DND-41 (cell line): ENCODE measurements at regions not wholly inside any gene's neighbourhood (a gene's known extent, or its start where the extent isn't known, plus 50 kb on each side); places are given as distances from the start of the nearest gene placed in this dataset.

Experiments used
- ATAC-seq: fragments of 200-7000 bp; cut with Tn5 transposase; 3 replicates; pipeline ENCODE4 v1.9.1; 2021; ENCODE audit warnings: low read depth; ENCODE audit not compliant: insufficient read depth
- DNase-seq: peaks from one replicate; pipeline ENCODE4 v3.0.0-alpha.2; 2020
- H2AFZ ChIP-seq: 2 replicates; pipeline ENCODE4 v1.6.0; 2012; ENCODE audit warnings: low read depth, low read length
- H3K27ac ChIP-seq: 2 replicates; pipeline ENCODE4 v1.5.1; 2012; ENCODE audit warnings: low read length, inconsistent platforms
- H3K27me3 ChIP-seq: fragments of 200-600 bp; sonication (generic); 2 replicates; pipeline ENCODE4 v1.6.0; 2012; ENCODE audit warnings: low read length, mild to moderate bottlenecking, inconsistent platforms; ENCODE audit not compliant: insufficient read depth, poor library complexity
- H3K36me3 ChIP-seq: 2 replicates; pipeline ENCODE4 v1.5.1; 2012; ENCODE audit warnings: low read length, inconsistent platforms; ENCODE audit not compliant: insufficient read depth
- H3K4me1 ChIP-seq: 2 replicates; pipeline ENCODE4 v1.5.1; 2012; ENCODE audit warnings: mild to moderate bottlenecking, low read length; ENCODE audit not compliant: insufficient read depth
- H3K4me2 ChIP-seq: 2 replicates; pipeline ENCODE4 v1.6.0; 2012; ENCODE audit warnings: mild to moderate bottlenecking, moderate library complexity, low read length, inconsistent platforms; ENCODE audit not compliant: insufficient read depth
- H3K4me3 ChIP-seq, 2 experiments: fragments of 200-600 bp in 1 of 2; shearing (Covaris generic) in 1 of 2; 2 replicates each; pipeline ENCODE4 v1.5.1; 2012 to 2016; ENCODE audit warnings: inconsistent platforms in 2 of 2, low read length in 2 of 2, mild to moderate bottlenecking in 2 of 2, low read depth in 1 of 2, moderate library complexity in 1 of 2
- H3K79me2 ChIP-seq: 2 replicates; pipeline ENCODE4 v1.6.0; 2012; ENCODE audit warnings: low read length, inconsistent platforms; ENCODE audit not compliant: insufficient read depth
- H3K9ac ChIP-seq: 2 replicates; pipeline ENCODE4 v1.6.0; 2012; ENCODE audit warnings: low read depth, mild to moderate bottlenecking, inconsistent platforms, low read length, moderate library complexity
- H3K9me3 ChIP-seq: 2 replicates; pipeline ENCODE4 v1.5.1; 2012; ENCODE audit warnings: low read length, moderate library complexity, mild to moderate bottlenecking, inconsistent platforms; ENCODE audit not compliant: insufficient read depth, severe bottlenecking
- H4K20me1 ChIP-seq: 2 replicates; pipeline ENCODE4 v1.6.0; 2012; ENCODE audit warnings: low read length; ENCODE audit not compliant: insufficient read depth
- EZH2 ChIP-seq: IDR thresholded peaks from 3 replicates; pipeline ENCODE4 v1.6.1; 2012; ENCODE audit warnings: borderline replicate concordance, low read depth, mild to moderate bottlenecking, moderate library complexity, low read length, inconsistent platforms; ENCODE audit not compliant: severe bottlenecking
- TF ChIP-seq, protein P1 (sequence below): IDR thresholded peaks from 2 replicates; pipeline ENCODE4 v1.5.1; 2012; ENCODE audit warnings: borderline replicate concordance, low read length, moderate library complexity, mild to moderate bottlenecking; ENCODE audit not compliant: poor library complexity, severe bottlenecking; ENCODE audit errors: extremely low read depth

DNA sequence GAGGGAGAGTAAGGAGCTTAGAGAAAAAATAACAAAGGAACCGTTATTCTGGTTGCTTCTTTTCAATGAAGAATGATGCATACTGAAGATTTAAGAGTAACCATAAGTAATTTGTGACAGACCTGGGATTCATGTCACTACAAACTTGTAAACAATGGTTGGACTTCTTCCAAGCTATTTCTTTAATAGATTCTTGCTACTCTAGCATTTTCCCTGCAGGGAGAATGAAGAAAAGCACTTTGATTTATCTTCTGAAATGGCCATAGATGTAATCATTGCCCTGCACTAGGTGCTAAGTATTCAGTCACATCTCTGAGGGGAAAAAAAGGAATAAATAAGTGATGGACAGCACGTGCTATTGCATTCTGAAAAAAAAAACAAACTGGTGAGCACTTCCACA lies 606.6 kb upstream of the LRRN3 start:
- H3K4me1 ChIP-seq = no peaks in the 10 kb centered on the region
- no peaks in the 10 kb centered on the region for H4K20me1 ChIP-seq
- peaks cover 20% of the 10 kb centered on the region for H3K79me2 ChIP-seq
- no peak overlapping the region for H3K4me2 ChIP-seq
- no peaks in the 10 kb centered on the region for H3K27me3 ChIP-seq
- H3K9ac ChIP-seq = no peak overlapping the region
- TF ChIP-seq, protein P1, sequence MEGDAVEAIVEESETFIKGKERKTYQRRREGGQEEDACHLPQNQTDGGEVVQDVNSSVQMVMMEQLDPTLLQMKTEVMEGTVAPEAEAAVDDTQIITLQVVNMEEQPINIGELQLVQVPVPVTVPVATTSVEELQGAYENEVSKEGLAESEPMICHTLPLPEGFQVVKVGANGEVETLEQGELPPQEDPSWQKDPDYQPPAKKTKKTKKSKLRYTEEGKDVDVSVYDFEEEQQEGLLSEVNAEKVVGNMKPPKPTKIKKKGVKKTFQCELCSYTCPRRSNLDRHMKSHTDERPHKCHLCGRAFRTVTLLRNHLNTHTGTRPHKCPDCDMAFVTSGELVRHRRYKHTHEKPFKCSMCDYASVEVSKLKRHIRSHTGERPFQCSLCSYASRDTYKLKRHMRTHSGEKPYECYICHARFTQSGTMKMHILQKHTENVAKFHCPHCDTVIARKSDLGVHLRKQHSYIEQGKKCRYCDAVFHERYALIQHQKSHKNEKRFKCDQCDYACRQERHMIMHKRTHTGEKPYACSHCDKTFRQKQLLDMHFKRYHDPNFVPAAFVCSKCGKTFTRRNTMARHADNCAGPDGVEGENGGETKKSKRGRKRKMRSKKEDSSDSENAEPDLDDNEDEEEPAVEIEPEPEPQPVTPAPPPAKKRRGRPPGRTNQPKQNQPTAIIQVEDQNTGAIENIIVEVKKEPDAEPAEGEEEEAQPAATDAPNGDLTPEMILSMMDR = no peak
- no peak for TF ChIP-seq EZH2
- H3K9me3 ChIP-seq = peaks cover 41% of the 10 kb centered on the region
- no peak overlapping the region for H3K27ac ChIP-seq
- DNase-seq = no peak
- no peak for ATAC-seq
- H3K4me3 ChIP-seq = no peak overlapping the region
- peaks cover 23% of the 10 kb centered on the region for H3K36me3 ChIP-seq
- H2AFZ ChIP-seq = no peak overlapping the region

DNA sequence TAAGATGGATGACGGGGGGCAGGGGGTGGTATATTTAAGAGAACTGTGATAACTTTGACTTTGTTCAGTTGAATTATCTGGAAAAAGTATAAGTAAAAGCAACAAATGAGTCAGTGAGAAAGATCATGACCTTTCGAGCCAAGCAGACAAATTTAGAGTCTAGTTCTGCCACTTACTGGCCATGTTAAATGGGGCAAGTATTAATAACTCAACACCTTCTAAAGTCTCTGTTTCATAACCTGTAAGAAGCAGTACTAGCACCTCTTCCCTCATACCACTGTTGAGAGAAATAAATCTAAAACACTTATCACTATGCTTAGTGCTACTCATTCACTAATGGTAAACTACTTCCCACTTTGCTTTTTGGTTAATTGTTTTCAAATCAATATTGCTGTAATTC lies 604.4 kb upstream of the LRRN3 start:
- no peak overlapping the region for H2AFZ ChIP-seq
- no peak overlapping the region for H3K27ac ChIP-seq
- TF ChIP-seq EZH2 = no peak
- TF ChIP-seq, protein P1 = no peak
- no peak for ATAC-seq
- no peak overlapping the region for H3K4me3 ChIP-seq
- H3K79me2 ChIP-seq = peaks cover 12% of the 10 kb centered on the region
- no peaks in the 10 kb centered on the region for H4K20me1 ChIP-seq
- DNase-seq = no peak
- H3K4me1 ChIP-seq = no peaks in the 10 kb centered on the region
- H3K36me3 ChIP-seq = peaks cover 12% of the 10 kb centered on the region; the same call in 1 of the 2 replicates
- H3K27me3 ChIP-seq = no peaks in the 10 kb centered on the region
- no peak overlapping the region for H3K4me2 ChIP-seq
- no peak overlapping the region for H3K9ac ChIP-seq
- peaks cover 22% of the 10 kb centered on the region for H3K9me3 ChIP-seq

GRCh38 chr7:110502888-110503465 lies 588.0 kb upstream of the LRRN3 start:
- Histone ChIP-seq H3K79me2 (peaks cover 58% of the 10 kb centered on the region), H4K20me1 (no peaks in the 10 kb centered on the region), H3K9ac (peak overlapping the region; percentile 45), H3K27me3 (no peaks in the 10 kb centered on the region), H3K9me3 (no peaks in the 10 kb centered on the region), H3K27ac (peak overlapping the region; percentile 90), H3K4me2 (peak overlapping the region; percentile 51), H2AFZ (peak overlapping the region; percentile 27; the same call in 1 of the 2 replicates), H3K4me1 (peaks cover 69% of the 10 kb centered on the region), H3K4me3 (peak overlapping the region in 1 of 2 experiments; percentile 37; a peak in 2 of 4 replicates), H3K36me3 (peaks cover 17% of the 10 kb centered on the region; the same call in 1 of the 2 replicates)
- no peak for TF ChIP-seq EZH2
- DNase-seq = peak; percentile 73
- ATAC-seq = peak; percentile 83

- Histone ChIP-seq H3K4me1 (peaks cover 79% of the 10 kb centered on the region), H3K27ac (peak overlapping the region; percentile 78; the same call in 1 of the 2 replicates), H4K20me1 (no peaks in the 10 kb centered on the region), H3K27me3 (no peaks in the 10 kb centered on the region), H3K9me3 (peaks cover 2% of the 10 kb centered on the region), H3K4me3 (no peak overlapping the region), H2AFZ (no peak overlapping the region), H3K9ac (no peak overlapping the region), H3K79me2 (peaks cover 43% of the 10 kb centered on the region), H3K36me3 (peaks cover 6% of the 10 kb centered on the region; the same call in 1 of the 2 replicates), H3K4me2 (no peak overlapping the region)
- DNase-seq (no peak), ATAC-seq (no peak)
- TF ChIP-seq, protein P1 = no peak
- TF ChIP-seq EZH2 = no peak
Measured at GRCh38 chr7:110507369-110507768, 583.6 kb upstream of the LRRN3 start.
